Stimulated activated CD4-positive, alpha-beta T cell treated with anti-CD3 and anti-CD28 coated beads, Interleukin-12 subunit alpha, Interleukin-12 subunit beta, amount 100 ng/mL, for 48 hours (primary cell): ENCODE measurements at regions not wholly inside any gene's neighbourhood (a gene's known extent, or its start where the extent isn't known, plus 50 kb on each side); places are given as distances from the start of the nearest gene placed in this dataset.
"Not testable (repeated sequence)": the region's sequence is repeated elsewhere in the genome, so short reads cannot be mapped to it uniquely, and the experiment has no call there.

Source experiments
- DNase-seq, 3 donors: peaks; one replicate each; pipeline ENCODE4 v3.0.0-alpha.2; 2020; ENCODE audit warnings: low read depth in 2 of 3, low spot score in 1 of 3

DNA sequence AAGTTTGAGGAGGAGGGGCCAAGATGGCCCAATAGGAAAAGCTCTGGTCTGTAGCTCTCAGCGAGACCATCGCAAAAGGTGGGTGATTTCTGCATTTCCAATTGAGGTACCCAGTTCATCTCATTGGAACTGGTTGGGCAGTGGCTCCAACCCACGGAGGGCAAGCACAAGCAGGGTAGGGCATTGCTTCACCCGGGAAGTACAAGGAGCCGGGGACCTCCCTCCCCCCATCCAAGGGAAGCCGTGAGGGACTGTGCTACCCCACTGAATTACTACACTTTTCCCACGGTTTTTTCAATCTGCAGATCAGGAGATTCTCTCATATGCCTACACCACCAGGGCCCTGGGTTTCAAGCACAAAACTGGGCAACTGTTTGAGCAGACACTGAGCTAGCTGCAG is 58.0 kb upstream of the EFCAB3 start:
- DNase-seq: no peak

DNA sequence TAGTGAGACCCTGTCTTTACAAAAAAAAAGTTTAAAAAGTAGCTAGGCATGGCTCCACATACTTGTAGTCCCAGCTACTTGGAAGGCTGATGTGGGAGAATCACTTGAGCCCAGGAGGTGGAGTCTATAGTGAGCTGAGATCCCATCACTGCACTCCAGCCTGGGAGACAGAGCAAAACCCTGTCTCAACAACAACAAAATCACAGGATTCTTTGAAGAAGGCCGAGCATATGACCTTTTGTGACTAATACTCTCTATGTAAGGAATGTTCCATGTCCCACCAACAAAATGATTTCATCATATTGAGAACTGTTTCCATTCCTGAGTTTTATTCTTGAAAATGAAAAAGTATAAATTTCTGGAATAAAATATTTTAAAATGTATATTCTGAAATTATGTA is 58.9 kb upstream of the EFCAB3 start:
- DNase-seq: no peak

DNA sequence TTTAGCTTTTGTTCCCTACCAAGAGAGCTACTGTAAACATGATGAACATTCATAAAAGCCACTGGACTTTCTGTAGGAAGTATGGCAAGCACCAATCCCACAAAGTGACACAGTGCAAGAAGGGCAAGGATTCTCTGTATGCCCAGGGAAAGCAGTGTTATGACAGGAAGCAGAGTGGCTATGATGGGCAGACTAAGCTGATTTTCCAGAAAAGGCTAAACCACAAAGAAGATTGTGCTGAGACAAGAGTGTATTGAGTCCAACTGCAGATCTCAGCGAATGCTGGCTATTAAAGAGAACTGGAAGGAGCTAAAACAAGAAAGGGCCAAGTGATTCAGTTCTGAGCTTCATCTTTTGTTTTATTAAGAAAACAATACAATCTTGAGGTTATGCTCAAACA is 60.5 kb upstream of the EFCAB3 start:
- DNase-seq: no peak

DNA sequence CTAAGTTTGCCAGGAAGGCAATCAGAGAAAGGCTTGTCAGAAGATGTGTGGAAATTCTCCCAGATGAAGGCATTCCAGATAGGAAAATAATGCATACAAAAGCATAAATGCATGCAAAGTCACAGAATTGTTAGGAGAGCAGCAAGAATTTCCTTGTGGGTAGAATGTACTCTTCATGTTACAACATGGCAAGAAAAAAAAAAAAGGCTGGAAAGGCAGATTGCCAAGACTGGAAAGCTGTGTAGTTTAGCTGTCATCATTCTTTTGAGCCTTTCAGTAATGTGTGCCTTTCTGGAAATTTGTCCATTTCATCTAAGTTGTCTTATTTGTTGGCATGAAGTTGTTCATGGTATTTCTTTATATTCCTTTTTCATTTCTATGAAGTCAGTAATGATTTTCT is 71.0 kb upstream of the EFCAB3 start:
- no peak for DNase-seq

DNA sequence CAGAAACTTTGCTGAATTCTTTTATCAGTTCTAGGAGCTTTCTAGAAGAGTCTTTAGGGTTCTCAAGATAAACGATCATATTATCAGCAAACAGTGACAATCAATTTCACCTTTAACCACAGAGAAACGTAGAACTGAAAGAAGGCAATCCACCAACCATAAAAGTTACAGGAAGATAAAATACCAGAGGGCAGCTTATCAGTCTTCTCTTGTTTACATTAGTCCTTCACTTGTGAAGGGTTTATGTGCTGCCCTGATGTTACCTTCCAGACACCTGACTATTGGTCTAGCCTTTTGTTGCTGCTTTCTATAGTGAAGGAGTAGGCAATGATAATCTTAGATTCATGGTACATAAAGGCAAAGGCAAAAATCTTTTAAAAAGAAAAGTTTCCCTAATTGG is 73.2 kb upstream of the EFCAB3 start:
- DNase-seq: no peak

DNA sequence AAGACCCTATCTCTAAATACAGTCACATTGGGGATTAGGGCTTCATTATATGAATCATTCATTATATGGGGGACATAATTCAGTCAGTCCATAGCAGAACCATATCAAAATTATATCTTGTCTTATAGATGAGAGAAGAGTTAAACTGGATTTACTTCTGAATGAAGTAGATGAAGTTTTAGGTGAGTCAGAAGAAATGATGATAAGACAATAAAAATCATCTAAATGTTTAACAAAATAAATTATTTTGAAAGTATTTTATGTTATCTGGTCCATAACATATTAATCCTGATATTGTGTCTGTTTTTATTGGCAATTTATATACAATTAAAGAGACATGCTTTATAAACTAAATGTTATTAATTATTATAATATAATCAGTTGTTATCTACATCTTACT is 76.9 kb upstream of the EFCAB3 start:
- DNase-seq: no peak

DNA sequence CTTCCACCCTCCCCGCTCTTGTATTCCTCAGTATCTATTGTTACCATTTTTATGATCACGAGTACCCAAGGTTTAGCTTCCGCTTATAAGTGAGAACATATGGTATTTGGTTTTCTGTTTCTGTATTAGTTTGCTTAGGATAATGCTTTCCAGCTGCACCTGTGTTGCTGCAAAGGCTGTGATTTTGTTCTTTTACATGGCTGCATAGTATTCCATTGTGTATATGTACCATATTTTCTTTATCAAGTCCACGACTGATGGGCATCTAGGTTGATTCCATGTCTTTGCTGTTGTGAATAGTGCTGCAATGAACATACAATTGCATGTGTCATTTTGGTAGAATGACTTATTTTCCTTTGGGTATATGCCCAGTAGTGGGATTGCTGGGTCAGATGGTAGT is 79.7 kb upstream of the EFCAB3 start:
- no peak for DNase-seq

DNA sequence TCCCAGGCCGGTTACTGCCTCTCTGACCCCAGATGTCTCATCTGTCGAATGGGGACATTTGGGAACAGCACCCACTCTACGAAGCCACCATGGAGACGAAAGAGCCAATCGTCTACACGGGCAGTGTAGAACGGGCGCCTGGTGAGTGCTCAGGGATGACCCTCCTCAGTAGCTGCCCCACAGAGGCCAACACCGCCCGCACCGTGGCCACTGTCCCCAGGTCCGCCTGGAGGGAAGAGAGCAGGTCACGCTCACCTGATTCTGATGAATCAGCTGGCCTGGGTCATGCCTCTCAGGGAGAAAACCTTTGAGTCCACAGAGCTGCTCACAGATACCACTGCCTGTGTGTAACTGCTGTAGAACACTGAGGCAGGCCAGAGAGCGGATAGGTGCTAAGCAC is 105.1 kb upstream of the EFCAB3 start:
- DNase-seq: not testable (repeated sequence)

DNA sequence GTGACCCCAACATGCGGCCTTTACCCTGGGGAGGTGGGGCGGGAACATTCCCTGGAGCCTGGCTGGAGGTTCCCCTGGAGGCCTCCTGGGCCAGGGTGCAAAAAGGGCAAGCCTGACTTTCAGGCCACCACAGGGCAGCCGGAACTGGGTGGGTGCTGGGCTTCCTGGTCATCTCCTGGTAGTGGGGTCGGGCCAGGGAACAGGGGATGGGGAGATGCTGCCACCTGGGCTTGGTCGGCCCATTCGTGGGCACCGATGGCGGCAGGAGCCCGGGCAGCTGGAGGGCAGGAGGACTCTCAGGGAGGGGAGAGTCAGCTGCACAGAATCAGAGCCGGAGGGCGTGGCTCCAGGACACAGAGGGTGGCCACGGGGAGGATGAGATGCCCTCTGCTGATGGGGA is 112.0 kb upstream of the EFCAB3 start:
- not testable (repeated sequence) for DNase-seq

DNA sequence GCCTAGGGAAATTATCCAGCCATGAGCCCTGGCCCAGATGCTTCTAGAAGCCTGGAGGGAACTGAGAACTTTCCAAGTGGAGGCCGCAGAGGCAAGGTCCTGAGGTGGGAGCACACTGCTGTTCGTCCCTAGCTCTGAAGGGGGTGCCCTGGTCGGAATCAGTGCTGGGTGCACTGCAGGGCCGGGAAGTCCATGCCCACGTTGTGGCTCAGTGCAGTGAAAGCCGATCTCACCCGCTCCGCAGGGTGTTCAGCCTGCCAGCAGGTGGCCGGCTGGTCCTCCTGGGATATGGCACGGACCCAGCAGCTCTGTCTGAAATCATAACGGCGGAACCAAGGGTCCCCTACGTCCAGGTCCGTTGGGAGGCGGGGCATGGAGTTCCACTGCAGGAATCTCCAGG is 115.4 kb upstream of the EFCAB3 start:
- not testable (repeated sequence) for DNase-seq

DNA sequence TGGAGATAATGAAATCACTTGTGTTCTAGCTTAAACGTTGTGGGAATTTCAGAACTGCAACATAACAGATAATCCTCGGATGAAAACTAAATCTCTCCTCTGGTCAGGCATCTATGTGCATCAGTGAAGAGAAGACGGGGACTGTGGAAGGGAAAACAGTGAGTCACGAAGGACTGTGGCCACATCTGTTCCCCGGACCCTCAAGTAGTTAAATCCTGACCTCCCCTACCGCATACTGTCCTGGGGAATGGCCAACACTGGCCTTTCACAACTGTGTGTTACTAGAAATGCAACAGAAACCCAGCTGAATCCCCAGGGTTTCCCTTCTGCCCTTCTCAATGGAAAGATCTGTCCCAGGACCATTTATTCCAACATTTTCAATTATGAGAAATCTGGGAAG is 124.6 kb upstream of the EFCAB3 start:
- not testable (repeated sequence) for DNase-seq

DNA sequence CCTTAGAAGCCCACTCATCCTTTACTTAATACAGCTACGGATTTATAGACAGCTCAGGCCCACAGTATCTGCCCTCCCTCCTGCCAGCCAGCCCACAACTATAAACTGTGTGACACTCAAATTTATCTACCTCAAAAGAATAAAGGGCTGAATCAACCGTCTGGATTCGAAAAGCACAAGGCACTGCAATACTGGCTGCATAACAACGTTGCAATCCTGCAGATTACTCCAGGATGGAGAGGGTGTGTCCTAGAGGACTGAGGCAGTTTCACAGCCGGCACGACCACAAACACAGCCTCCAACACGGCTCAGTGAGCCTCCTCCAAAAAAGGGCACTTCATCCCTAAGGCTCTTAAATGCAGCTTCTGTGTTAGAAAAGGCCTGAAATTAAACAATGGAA is 138.3 kb upstream of the EFCAB3 start:
- DNase-seq: not testable (repeated sequence)

DNA sequence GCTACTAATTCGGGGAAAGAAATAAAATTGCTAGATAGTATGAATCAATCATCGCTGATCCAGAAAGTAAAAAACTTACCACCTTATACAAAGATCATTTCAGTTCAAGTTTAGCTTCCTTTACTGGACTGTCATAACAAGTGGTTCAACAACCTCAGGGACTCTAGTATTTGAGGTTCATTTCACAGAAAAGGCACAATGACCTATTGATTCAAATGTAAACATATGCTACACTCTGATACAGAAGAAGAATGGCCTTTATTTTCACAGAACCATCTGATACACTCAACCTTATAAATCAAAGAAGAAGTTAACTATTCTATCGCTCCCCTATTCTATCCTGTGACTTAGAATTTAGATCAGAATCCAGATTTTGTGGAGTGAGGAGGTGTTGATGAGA is 140.8 kb upstream of the EFCAB3 start:
- not testable (repeated sequence) for DNase-seq

DNA sequence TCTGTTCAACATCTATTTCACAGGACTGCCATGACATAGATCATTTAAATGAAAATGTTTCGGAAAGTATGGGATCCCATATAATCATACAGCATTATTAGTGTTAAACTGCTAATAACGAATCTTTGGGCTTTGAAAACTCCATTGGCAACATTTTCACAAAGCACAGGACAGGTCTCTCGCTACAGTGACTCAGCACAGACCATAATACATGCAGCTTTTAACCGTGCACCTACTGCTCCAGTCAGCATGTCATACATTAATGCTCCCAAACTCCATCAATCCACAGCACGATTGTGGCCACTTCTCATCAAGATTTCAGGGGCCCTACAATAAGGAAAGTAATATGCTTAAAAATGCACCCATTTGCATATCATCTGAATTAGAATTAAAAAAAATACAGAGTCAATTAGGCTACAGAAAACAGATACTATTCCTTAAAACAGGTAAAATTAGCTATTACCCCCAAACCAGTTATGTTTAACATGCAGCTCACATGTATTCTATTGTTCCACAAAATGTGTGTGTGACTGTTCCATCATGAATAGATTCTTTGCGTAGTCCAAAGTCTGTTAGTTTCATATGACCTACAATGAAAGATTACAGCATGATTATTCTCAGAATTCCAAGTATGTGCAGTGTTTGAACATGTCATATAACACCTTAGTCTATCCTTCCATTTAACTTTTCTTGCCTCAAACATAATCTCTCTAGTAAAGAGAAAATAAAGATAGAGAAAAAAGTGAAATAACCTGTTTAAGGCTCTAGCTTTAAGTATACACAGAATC is 141.6 kb upstream of the EFCAB3 start:
- DNase-seq: not testable (repeated sequence)

DNA sequence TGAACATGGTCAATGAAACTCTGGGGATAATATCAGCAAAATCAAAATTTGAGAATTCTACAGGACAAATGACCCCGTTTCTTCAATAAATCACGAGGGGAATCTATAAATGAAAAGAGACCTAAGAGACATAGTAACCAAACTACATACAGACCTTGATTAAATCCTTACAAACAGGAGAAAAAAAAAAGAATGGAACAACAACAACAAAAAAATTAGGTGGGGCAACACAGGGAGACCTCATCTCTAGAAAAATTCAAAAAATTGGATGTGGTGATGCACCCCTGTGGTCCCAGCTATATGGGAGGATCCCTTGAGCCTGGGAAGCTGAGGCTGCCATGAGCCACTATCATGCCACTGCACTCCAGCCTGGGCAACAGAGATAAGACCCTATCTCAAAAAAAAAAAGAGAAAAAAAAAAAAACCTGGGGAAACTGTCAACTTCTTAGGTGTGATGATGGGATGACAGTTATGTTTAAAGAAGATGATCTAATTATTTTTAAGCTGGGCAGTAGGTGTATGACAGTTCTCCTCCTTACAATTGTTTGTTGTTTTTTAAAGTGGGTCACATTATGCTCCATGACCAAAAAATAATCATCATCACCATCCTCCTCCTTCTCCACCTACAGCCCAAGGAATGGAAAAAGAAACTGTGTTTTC is 146.4 kb upstream of the EFCAB3 start:
- DNase-seq: not testable (repeated sequence)

DNA sequence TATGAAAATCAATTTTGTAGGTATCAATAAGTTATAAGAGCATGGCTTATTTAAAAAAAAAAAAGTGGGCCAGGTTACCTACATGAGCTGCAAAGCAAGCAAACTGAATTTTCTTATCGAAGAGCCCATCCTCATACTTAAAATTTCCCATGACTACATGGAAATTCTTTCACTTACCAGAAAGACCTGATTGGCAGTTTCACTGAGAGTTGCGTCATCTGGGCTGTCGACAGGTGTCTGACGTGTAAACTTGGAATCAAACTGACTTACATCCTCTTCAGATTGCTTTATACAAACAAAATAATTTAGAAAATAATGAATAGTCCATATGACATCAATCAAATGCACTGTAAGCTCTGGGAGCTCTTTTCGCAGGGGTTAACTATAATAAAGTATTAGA is 149.1 kb upstream of the EFCAB3 start:
- DNase-seq: not testable (repeated sequence)

DNA sequence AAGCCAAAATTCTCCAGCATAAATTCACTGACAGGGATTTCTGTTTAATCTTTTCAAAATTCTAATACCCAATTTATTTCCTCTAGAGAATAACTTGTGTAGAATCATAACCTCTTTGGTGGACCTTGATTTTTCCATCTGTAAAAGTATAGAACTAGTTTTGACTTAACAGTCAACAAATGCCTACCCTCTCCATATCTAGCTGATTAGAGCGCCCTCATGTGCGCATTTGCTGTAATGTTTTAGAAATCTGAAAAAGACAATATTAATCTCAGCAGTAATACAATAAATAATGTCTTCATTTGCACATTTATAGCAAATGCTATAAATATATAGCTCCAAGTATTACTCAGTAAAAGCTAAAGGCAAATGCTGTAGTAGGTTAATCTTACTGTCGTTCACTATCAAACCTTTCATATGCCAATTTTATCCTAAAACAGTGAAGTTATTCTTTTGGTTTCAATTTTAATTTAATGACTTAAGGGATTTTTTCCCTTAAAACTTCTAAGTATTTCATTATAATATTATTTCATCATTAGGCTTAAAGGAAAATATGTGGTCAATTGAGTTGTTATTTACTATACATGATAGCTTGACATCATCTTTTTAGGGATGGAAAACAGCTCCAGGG is 153.6 kb upstream of the EFCAB3 start:
- peak in 1 of 3 donors; percentile 3 for DNase-seq

DNA sequence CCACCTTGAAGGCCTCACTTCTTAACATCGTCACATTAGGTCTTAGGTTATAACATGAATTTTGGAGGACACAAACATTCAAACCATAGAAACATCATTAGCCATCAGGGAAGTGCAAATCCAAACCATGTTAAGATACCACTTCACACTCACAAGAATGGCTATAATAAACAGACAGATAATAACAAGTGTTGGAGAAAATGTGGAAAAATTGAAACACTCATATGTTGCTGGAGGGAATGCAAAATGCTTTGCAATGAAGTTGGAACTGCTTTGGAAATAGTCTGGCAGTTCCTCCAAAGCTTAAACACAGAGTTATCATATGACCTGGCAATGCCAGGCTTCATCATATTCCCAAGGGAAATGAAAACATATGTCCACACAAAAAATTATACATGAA is 156.8 kb upstream of the EFCAB3 start:
- not testable (repeated sequence) for DNase-seq

DNA sequence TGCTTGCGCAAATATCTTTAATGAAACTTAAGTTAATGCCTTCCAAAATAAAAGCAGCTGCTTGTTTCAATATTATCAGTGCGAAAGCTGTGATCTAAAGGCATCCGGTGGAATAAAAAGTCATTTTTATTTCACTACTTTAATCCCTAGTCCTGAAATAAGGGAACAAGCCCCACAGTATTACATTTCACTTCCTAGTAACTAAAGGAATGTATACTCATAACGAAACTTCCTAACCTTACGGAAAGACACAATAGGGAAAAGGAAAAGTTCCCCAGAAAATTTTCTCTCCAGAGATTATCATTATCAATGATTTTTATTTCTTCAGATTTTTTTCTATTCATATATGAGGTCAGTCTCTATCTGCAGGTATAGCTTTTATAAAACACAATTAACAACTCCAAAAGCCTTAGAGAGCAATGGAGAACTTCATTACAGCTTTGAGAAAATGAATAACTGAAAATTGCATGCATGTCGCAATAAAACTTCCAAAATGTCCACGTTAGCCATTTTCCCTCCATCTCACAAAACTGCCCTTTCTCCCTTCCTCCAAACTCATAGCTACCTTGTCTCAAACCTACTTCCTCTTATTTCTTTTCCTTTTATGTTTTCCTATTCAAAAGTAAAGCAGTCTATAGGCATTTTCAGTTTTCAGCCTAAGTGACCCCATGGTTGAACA is 154.3 kb upstream of the MED13 start:
- no peak for DNase-seq

DNA sequence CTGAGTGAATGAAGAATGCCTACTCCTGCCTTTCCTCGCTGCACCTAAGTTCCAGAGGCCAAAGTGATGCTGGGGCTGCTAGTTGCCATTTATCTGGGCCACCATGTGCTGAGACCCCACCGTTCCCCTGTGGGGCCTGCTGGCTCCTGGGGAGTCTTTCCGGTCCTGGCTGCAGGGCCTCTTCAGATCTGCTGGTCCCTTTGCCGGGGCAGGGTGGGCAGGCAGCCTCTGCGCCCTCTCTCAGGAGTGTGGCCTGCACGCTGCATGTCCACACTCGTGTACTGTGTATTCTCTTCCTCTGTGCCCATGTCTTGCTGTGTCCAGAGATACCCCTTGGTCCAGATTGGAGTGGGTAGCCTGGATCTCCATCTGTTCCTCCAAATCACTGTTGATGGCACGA is 151.8 kb upstream of the MED13 start:
- DNase-seq: no peak

DNA sequence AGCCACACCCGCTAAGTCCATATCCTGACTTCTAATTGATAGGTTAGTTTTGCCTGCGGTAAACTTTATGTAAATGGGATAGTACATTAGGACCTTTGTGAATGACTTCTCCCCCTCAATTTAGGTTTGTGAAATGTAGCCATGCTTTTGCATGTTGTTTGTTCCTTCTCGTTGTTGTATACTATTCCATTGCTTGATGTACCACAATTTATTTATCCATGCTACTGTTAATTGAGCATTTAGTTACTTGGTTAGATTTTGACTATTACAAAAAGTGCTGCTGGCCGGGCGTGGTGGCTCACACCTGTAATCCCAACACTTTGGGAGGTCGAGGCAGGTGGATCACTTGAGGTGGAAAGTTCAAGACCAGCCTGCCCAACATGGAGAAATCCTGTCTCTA is 150.8 kb upstream of the MED13 start:
- DNase-seq: not testable (repeated sequence)

DNA sequence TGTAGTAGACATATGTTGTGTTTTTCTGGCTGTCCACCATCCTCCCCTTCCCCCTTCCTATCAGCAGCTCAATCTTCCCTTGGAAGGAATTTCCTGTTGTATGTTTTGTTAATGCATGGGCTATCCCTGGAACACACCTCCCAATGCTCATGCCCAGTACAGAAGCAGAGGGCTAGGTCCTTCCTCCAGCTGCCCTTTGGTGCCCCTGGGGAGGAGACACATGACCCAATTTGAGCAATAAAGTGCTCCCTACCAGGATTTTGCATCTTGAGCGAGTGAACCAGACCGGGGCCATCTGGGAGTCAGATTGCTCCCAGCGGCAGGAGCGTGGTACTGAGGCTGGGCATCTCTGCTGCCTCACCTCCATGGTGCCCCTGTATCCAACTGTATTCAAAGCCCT is 141.5 kb upstream of the MED13 start:
- DNase-seq: no peak
